C1 segment of cervical spinal cord (tissue), 14 donors: ENCODE measurements at regions not wholly inside any gene's neighbourhood (a gene's known extent, or its start where the extent isn't known, plus 50 kb on each side); places are given as distances from the start of the nearest gene placed in this dataset.
A peak's percentile ranks its signal among the peaks of the same experiment; 100 is the strongest.

Experiments used
- DNase-seq, 14 donors: peaks; one replicate each; lab custom pipeline; 2025; lab: John Stamatoyannopoulos, UW

DNA sequence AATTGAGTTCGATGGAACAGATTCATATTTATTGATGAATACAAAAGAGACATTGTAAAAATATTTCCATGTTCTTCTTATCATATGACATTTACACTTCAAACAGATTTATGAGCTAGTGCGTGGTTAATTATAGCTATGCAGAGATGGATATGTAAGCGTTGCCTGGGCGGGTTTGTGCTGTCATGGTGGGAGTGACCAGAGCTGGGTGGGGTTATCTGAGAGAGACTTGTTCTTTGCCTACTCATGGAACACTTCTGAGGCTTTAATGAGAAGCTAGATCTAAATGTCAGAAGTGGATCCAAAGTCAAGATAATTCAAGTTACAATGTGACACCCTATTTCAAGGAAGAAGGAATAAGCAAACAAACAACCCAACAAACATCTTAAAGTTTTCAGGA, 162.3 kb upstream of the ZEB2 start:
- DNase-seq, result no peak

GRCh38 chr2:144681389-144681788, 161.5 kb upstream of the ZEB2 start:
- DNase-seq, result no peak

- no peak for DNase-seq
These were observed 160.0 kb upstream of the ZEB2 start for GRCh38 chr2:144679942-144680341.

DNA sequence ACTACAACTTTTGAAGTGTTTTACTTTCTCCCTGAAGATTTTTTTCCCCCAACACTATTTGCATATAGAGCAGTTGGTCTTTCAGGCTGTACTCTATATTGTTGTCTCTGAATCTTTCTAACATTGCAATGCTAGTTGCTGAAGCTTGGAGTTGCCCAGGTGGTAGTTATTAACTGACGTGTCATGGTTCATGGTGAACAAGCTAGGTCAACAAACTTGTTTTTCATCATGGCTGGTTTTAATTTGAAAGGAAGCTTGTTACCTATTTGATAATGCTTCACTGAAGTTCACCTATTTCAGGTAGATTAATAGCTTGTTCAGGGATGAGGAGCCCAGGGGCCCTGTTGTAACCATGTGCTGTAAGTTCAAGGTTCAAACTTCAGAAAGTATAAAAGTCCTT, 158.8 kb upstream of the ZEB2 start:
- no peak for DNase-seq

GRCh38 chr2:144675731-144676130, 155.8 kb upstream of the ZEB2 start:
- DNase-seq, result no peak

DNA sequence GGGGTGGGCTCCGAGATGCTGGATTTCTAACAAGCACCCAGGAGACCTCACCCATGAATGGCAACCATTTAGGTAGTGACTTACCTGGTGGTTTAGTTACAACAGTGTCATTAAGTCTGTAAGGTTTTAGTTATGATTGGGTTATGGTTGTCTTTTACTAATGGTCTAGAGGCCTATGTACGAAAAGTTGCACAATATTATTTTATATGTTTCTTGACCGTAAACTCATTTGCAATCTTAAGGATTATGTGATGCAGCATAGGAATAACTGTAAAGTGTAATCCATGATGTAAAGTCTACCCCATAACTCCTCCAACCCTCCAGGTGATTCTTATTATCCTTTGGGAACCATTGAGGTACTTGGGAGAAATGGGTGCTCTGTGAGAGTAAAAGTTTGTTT, 155.4 kb upstream of the ZEB2 start:
- no peak for DNase-seq

GRCh38 chr2:144674071-144674470, 154.2 kb upstream of the ZEB2 start:
- DNase-seq, result no peak

- DNase-seq, result no peak
These were observed 153.5 kb upstream of the ZEB2 start for GRCh38 chr2:144673456-144673855.

GRCh38 chr2:144671695-144672455, 152.0 kb upstream of the ZEB2 start:
- DNase-seq, result no peak

DNA sequence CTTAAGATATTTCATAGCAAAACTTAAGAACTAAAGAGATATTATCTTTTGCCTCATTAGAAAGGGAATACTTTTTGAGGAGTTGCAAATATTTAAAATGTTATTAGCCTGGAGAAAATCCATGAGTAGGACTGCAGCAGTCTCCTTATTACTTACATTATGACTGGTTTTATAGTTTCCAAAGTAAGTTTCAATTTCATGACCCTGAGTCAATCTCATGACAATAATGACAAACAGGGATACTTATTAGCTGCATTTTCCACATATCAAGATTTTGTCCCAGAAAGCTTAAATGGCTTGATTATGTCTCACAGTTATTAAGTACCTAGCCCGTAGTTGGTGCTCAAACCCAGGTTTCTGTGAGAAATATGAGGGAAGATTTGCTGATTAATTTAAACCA, 150.8 kb upstream of the ZEB2 start:
- DNase-seq, result no peak

GRCh38 chr2:144670080-144670479, 150.2 kb upstream of the ZEB2 start:
- no peak for DNase-seq

GRCh38 chr2:144669196-144669987, 149.5 kb upstream of the ZEB2 start:
- DNase-seq, result no peak

DNA sequence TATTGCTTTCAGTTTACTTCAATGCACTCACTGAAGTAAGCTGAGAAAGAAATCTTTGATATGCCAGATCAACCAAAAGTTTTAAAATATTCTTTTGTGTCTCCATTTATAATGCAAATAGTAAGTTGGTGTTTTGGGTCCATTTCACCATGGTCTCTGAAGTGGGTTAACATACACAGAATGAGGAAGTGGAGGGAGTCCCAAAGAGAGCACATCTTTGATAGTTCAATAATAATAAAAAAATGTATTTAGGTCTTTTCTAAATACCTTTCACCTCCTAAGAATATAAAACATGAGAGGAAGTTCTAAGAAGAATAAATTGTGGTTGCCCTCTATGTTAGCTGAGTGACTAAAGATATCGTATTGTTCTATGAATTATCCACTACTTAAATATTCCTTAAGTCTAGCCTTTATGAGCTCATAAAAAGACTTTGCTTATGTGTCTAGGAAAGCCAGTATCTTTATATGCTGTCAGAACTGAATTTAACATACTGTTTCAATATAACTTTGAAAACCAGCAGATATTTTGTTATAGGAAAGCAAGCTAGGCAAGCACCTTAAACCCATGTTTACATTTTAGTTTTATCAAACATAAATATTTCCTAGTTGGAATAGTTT, 148.7 kb upstream of the ZEB2 start:
- DNase-seq, result no peak

DNA sequence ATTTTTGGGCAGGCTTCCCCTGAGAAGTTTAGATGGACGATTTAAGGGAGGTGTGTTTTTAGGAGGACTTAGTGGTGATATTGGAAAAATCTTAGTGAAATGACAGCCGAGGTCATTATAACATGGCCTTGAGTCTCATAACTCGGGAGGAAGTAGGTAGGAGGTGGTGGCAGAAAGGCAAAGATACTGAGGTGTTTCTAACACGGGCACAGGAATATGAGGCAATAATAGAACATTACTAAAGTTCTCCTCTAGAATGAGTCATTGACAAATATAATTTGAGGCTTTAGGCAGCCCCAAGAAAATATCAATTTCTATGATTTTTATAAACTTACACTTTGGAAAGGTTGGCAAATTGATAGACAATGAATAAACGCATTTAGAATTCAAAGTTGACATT, 146.1 kb upstream of the ZEB2 start:
- no peak for DNase-seq

GRCh38 chr2:144663207-144663606, 143.3 kb upstream of the ZEB2 start:
- DNase-seq, result no peak

- no peak for DNase-seq
These were observed 140.8 kb upstream of the ZEB2 start for GRCh38 chr2:144660518-144661316.

GRCh38 chr2:144659731-144660275, 139.9 kb upstream of the ZEB2 start:
- no peak for DNase-seq

GRCh38 chr2:144654523-144654922, 134.6 kb upstream of the ZEB2 start:
- no peak for DNase-seq

- DNase-seq, result no peak
These were observed 131.0 kb upstream of the ZEB2 start for GRCh38 chr2:144650907-144651306.

- DNase-seq, result peak in 2 of 14 donors; percentile 15 to 44
These were observed 129.0 kb upstream of the ZEB2 start for GRCh38 chr2:144648837-144649465.
